ENCODE measurements at regions not wholly inside any gene's neighbourhood (a gene's known extent, or its start where the extent isn't known, plus 50 kb on each side); places are given as distances from the start of the nearest gene placed in this dataset.

- TF ChIP-seq POLR2AphosphoS5 (IDR thresholded peaks at IDR 0.05; ENCODE audit: low read depth, low read length) (no peak), SIN3A (IDR thresholded peaks at IDR 0.05; ENCODE audit: borderline replicate concordance, insufficient read depth, low read depth, low read length) (no peak)
- TF ChIP-seq, protein P1, sequence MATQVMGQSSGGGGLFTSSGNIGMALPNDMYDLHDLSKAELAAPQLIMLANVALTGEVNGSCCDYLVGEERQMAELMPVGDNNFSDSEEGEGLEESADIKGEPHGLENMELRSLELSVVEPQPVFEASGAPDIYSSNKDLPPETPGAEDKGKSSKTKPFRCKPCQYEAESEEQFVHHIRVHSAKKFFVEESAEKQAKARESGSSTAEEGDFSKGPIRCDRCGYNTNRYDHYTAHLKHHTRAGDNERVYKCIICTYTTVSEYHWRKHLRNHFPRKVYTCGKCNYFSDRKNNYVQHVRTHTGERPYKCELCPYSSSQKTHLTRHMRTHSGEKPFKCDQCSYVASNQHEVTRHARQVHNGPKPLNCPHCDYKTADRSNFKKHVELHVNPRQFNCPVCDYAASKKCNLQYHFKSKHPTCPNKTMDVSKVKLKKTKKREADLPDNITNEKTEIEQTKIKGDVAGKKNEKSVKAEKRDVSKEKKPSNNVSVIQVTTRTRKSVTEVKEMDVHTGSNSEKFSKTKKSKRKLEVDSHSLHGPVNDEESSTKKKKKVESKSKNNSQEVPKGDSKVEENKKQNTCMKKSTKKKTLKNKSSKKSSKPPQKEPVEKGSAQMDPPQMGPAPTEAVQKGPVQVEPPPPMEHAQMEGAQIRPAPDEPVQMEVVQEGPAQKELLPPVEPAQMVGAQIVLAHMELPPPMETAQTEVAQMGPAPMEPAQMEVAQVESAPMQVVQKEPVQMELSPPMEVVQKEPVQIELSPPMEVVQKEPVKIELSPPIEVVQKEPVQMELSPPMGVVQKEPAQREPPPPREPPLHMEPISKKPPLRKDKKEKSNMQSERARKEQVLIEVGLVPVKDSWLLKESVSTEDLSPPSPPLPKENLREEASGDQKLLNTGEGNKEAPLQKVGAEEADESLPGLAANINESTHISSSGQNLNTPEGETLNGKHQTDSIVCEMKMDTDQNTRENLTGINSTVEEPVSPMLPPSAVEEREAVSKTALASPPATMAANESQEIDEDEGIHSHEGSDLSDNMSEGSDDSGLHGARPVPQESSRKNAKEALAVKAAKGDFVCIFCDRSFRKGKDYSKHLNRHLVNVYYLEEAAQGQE (IDR thresholded peaks at IDR 0.05; ENCODE audit: insufficient read depth in 1 of 2, low read depth in 2 of 2, low read length in 1 of 2), result no peak
These were observed 326.1 kb downstream of the SH3BGRL start for GRCh38 chrX:81527881-81528440.
